GM12874 (cell line): ENCODE measurements at regions not wholly inside any gene's neighbourhood (a gene's known extent, or its start where the extent isn't known, plus 50 kb on each side); places are given as distances from the start of the nearest gene placed in this dataset.

ENCODE experiments used
- TF ChIP-seq, protein P1 (sequence below): IDR thresholded peaks from 2 replicates; pipeline ENCODE4 v1.5.1; 2011; ENCODE audit warnings: low read depth, mild to moderate bottlenecking, control low read depth, low read length, moderate library complexity; ENCODE audit not compliant: insufficient read depth

- TF ChIP-seq, protein P1, sequence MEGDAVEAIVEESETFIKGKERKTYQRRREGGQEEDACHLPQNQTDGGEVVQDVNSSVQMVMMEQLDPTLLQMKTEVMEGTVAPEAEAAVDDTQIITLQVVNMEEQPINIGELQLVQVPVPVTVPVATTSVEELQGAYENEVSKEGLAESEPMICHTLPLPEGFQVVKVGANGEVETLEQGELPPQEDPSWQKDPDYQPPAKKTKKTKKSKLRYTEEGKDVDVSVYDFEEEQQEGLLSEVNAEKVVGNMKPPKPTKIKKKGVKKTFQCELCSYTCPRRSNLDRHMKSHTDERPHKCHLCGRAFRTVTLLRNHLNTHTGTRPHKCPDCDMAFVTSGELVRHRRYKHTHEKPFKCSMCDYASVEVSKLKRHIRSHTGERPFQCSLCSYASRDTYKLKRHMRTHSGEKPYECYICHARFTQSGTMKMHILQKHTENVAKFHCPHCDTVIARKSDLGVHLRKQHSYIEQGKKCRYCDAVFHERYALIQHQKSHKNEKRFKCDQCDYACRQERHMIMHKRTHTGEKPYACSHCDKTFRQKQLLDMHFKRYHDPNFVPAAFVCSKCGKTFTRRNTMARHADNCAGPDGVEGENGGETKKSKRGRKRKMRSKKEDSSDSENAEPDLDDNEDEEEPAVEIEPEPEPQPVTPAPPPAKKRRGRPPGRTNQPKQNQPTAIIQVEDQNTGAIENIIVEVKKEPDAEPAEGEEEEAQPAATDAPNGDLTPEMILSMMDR: no peak
These were observed 484.9 kb downstream of the MIAT start for GRCh38 chr22:27142286-27142685.

DNA sequence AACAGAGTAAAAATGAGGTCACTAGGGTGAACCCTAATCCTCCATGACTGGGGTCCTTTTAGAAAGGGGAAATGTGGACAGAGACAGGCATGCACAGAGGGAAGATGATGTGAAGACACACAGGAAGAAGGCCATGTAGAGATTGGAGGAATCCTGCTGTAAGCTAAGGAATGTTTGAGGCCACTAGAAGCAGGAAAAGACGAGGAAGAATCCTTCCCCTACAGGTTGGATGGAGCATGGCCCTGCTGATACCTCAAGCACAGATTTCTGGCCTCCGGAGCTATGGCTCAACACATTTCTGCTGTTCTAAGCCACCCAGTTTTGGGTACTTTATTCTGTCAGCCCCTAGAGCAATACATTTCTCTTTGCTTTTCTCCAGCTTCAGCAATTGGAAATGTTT is 486.9 kb downstream of the MIAT start:
- TF ChIP-seq, protein P1: no peak

GRCh38 chr22:27146866-27147633 is 489.7 kb downstream of the MIAT start:
- TF ChIP-seq, protein P1: no peak

- TF ChIP-seq, protein P1: no peak
These were observed 490.7 kb downstream of the MIAT start for GRCh38 chr22:27148055-27148454.

DNA sequence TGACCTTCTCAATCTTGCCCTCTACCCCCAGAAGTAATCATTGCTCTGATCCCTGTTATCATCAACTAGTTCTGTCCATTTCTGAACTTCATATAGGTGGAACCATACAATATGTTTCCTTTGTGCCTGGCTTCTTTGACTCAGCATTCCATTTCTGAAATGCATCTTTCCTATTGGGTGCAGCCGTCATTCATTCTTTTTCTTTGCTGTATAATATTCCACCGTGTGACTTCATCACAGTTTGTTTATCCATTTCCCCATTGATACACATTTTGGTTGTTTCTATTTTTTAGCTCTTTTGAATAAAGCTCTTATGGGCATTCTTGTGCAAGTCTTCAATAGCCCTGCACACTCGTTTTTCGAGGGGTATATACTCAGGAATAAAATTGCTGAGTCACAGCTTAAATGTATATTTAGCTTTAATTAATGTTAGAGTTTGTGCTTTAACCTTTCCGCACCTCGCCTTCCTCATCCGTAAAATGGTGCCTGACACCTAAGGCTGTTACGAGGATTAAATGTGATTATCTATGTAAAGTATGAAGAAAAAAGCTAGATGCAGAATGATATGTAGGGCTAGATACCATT is 491.6 kb downstream of the MIAT start:
- TF ChIP-seq, protein P1: no peak

GRCh38 chr22:27149921-27150543 is 492.6 kb downstream of the MIAT start:
- TF ChIP-seq, protein P1: no peak

GRCh38 chr22:27150544-27150941 is 493.2 kb downstream of the MIAT start:
- TF ChIP-seq, protein P1: no peak
